Neural cell (in vitro differentiated cells): ENCODE measurements at regions not wholly inside any gene's neighbourhood (a gene's known extent, or its start where the extent isn't known, plus 50 kb on each side); places are given as distances from the start of the nearest gene placed in this dataset.
"Not testable (repeated sequence)": the region's sequence is repeated elsewhere in the genome, so short reads cannot be mapped to it uniquely, and the experiment has no call there.

ENCODE experiments used
- H2AFZ ChIP-seq: fragments of 200-600, 300-800 bp; sonication (generic), shearing (Covaris generic); 2 replicates; pipeline ENCODE4 v1.6.0; 2014; ENCODE audit warnings: low read depth, mild to moderate bottlenecking, antibody characterized with exemption, low read length, moderate library complexity
- H3F3A ChIP-seq: fragments of 200-600 bp; shearing (Covaris generic); 2 replicates; pipeline ENCODE4 v1.6.1; 2016; ENCODE audit warnings: mild to moderate bottlenecking, moderate library complexity, mixed read lengths, antibody characterized with exemption, low read length; ENCODE audit not compliant: insufficient read depth, poor library complexity, severe bottlenecking
- H3K27ac ChIP-seq: fragments of 200-600, 300-800 bp; sonication (generic), shearing (Covaris generic); 2 replicates; pipeline ENCODE4 v1.5.1; 2014; ENCODE audit warnings: mild to moderate bottlenecking, low read length, moderate library complexity
- H3K27me3 ChIP-seq: fragments of 300-800, 200-600 bp; sonication (generic), shearing (Covaris generic); 2 replicates; pipeline ENCODE4 v1.6.0; 2014; ENCODE audit warnings: mild to moderate bottlenecking, low read depth, low read length, moderate library complexity; ENCODE audit not compliant: insufficient read depth
- H3K36me3 ChIP-seq: fragments of 300-800, 200-600 bp; sonication (generic), shearing (Covaris generic); 2 replicates; pipeline ENCODE4 v1.5.1; 2014; ENCODE audit warnings: mild to moderate bottlenecking, antibody characterized with exemption, low read length, moderate library complexity; ENCODE audit not compliant: insufficient read depth
- H3K4me2 ChIP-seq: fragments of 300-800, 200-600 bp; sonication (generic), shearing (Covaris generic); 2 replicates; pipeline ENCODE4 v1.6.0; 2014; ENCODE audit warnings: mild to moderate bottlenecking, low read length
- H3K4me3 ChIP-seq: fragments of 300-800, 200-600 bp; sonication (generic), shearing (Covaris generic); 2 replicates; pipeline ENCODE4 v1.5.1; 2014; ENCODE audit warnings: mild to moderate bottlenecking, low read length, moderate library complexity
- H3K79me2 ChIP-seq: fragments of 200-600 bp; shearing (Covaris generic); replicated peaks from 2 replicates; pipeline ENCODE4 v1.6.0; 2014; ENCODE audit warnings: mild to moderate bottlenecking, low read length, moderate library complexity; ENCODE audit not compliant: insufficient read depth
- H3K9ac ChIP-seq: fragments of 300-800, 200-600 bp; sonication (generic), shearing (Covaris generic); 2 replicates; pipeline ENCODE4 v1.6.1; 2016; ENCODE audit warnings: mild to moderate bottlenecking, low read length, mixed read lengths
- H3K9me2 ChIP-seq: fragments of 200-600 bp; shearing (Covaris generic); 2 replicates; pipeline ENCODE4 v1.6.1; 2016; ENCODE audit warnings: mild to moderate bottlenecking, low read length, mixed read lengths; ENCODE audit not compliant: insufficient read depth
- H3K9me3 ChIP-seq: fragments of 200-600, 300-800 bp; sonication (generic), shearing (Covaris generic); 2 replicates; pipeline ENCODE4 v1.6.1; 2016; ENCODE audit warnings: mild to moderate bottlenecking, mixed run types, low read length, moderate library complexity, mixed read lengths
- H4K20me1 ChIP-seq: fragments of 200-600 bp; shearing (Covaris generic); 2 replicates; pipeline ENCODE4 v1.6.1; 2016; ENCODE audit warnings: mild to moderate bottlenecking, mixed run types; ENCODE audit not compliant: insufficient read depth
- CTCF ChIP-seq: fragments of 450-650 bp; IDR thresholded peaks from 2 replicates; pipeline ENCODE4 v1.5.1; 2014; ENCODE audit warnings: antibody characterized with exemption, mild to moderate bottlenecking, moderate library complexity; ENCODE audit not compliant: poor library complexity, severe bottlenecking
- EP300 ChIP-seq: fragments of 450-650 bp; conservative IDR thresholded peaks from 2 replicates; pipeline ENCODE4 v1.6.1; 2014; ENCODE audit warnings: antibody characterized with exemption, mild to moderate bottlenecking, moderate library complexity; ENCODE audit not compliant: poor library complexity, severe bottlenecking
- EZH2 ChIP-seq: fragments of 200-600, 300-800 bp; shearing (Covaris generic), sonication (generic); IDR thresholded peaks from 2 replicates; pipeline ENCODE4 v1.6.1; 2014; ENCODE audit warnings: antibody characterized with exemption, low read length, borderline replicate concordance, mild to moderate bottlenecking; ENCODE audit not compliant: insufficient read depth, poor library complexity, severe bottlenecking
- MXI1 ChIP-seq: fragments of 450-650 bp; conservative IDR thresholded peaks from 2 replicates; pipeline ENCODE4 v1.6.1; 2014; ENCODE audit warnings: antibody characterized with exemption, mild to moderate bottlenecking; ENCODE audit not compliant: poor library complexity, severe bottlenecking
- POLR2AphosphoS5 ChIP-seq: IDR thresholded peaks from 2 replicates; pipeline ENCODE4 v1.6.1; 2012
- RAD21 ChIP-seq: fragments of 450-650 bp; conservative IDR thresholded peaks from 2 replicates; pipeline ENCODE4 v1.6.1; 2014; ENCODE audit warnings: antibody characterized with exemption, mild to moderate bottlenecking, moderate library complexity
- REST ChIP-seq: IDR thresholded peaks from 2 replicates; pipeline ENCODE4 v1.6.1; 2012; ENCODE audit warnings: borderline replicate concordance
- SMC3 ChIP-seq: fragments of 450-650 bp; conservative IDR thresholded peaks from 2 replicates; pipeline ENCODE4 v1.6.1; 2014; ENCODE audit warnings: antibody characterized with exemption, mild to moderate bottlenecking, moderate library complexity; ENCODE audit not compliant: poor library complexity
- TAF1 ChIP-seq: IDR thresholded peaks from 2 replicates; pipeline ENCODE4 v1.6.1; 2012; ENCODE audit warnings: low read depth

GRCh38 chr22:47401592-47401898 is 639.1 kb downstream of the TBC1D22A start:
- no peak overlapping the region for H3K4me2 ChIP-seq
- H3F3A ChIP-seq: no peaks in the 10 kb centered on the region
- H3K27ac ChIP-seq: no peak overlapping the region
- no peak overlapping the region for H3K9ac ChIP-seq
- no peaks in the 10 kb centered on the region for H3K36me3 ChIP-seq
- H3K9me2 ChIP-seq: no peaks in the 10 kb centered on the region
- no peaks in the 10 kb centered on the region for H4K20me1 ChIP-seq
- H3K27me3 ChIP-seq: no peaks in the 10 kb centered on the region
- TF ChIP-seq TAF1: no peak
- no peak for TF ChIP-seq EP300
- TF ChIP-seq EZH2: no peak
- no peak for TF ChIP-seq MXI1
- TF ChIP-seq RAD21: no peak
- no peak for TF ChIP-seq CTCF
- no peak for TF ChIP-seq REST
- TF ChIP-seq POLR2AphosphoS5: no peak
- no peak for TF ChIP-seq SMC3
- no peak overlapping the region for H2AFZ ChIP-seq
- peaks cover 7% of the 10 kb centered on the region for H3K9me3 ChIP-seq
- no peak overlapping the region for H3K4me3 ChIP-seq
- no peaks in the 10 kb centered on the region for H3K79me2 ChIP-seq

GRCh38 chr22:47400701-47401591 is 638.5 kb downstream of the TBC1D22A start:
- Histone ChIP-seq H4K20me1 (no peaks in the 10 kb centered on the region), H3K4me2 (no peak overlapping the region), H3F3A (no peaks in the 10 kb centered on the region), H3K36me3 (no peaks in the 10 kb centered on the region), H3K27me3 (no peaks in the 10 kb centered on the region), H3K9me3 (peaks cover 7% of the 10 kb centered on the region), H3K9ac (no peak overlapping the region), H3K79me2 (no peaks in the 10 kb centered on the region), H3K4me3 (no peak overlapping the region), H3K9me2 (no peaks in the 10 kb centered on the region), H3K27ac (no peak overlapping the region), H2AFZ (no peak overlapping the region)
- TF ChIP-seq EZH2 (no peak), EP300 (no peak), SMC3 (no peak), RAD21 (no peak), TAF1 (no peak), MXI1 (no peak), CTCF (no peak), POLR2AphosphoS5 (no peak), REST (no peak)

- not testable (repeated sequence) for H3K27ac ChIP-seq, H3K9me3 ChIP-seq, H3K4me2 ChIP-seq, H4K20me1 ChIP-seq, H3K36me3 ChIP-seq, H3F3A ChIP-seq, H3K79me2 ChIP-seq, H2AFZ ChIP-seq, H3K4me3 ChIP-seq, H3K27me3 ChIP-seq, H3K9me2 ChIP-seq, H3K9ac ChIP-seq
Observed at GRCh38 chr22:47400131-47400530, 637.7 kb downstream of the TBC1D22A start.
